ENCODE measurements at regions not wholly inside any gene's neighbourhood (a gene's known extent, or its start where the extent isn't known, plus 50 kb on each side); places are given as distances from the start of the nearest gene placed in this dataset.

- TF ChIP-seq CTCF (IDR thresholded peaks at IDR 0.05) (peak in 1 of 6 experiments; percentile 33), POLR2AphosphoS5 (IDR thresholded peaks at IDR 0.05) (no peak), POLR2A (IDR thresholded peaks at IDR 0.05) (no peak), EP300 (IDR thresholded peaks at IDR 0.05) (no peak)
Observed at GRCh38 chr5:171667341-171668096, 118.1 kb upstream of the SMIM23 start.
